SK-MEL-5 (cell line): ENCODE measurements at regions not wholly inside any gene's neighbourhood (a gene's known extent, or its start where the extent isn't known, plus 50 kb on each side); places are given as distances from the start of the nearest gene placed in this dataset.
"Not testable (repeated sequence)": the region's sequence is repeated elsewhere in the genome, so short reads cannot be mapped to it uniquely, and the experiment has no call there.

Experiments
- DNase-seq: peaks from one replicate; pipeline ENCODE4 v3.0.0-alpha.2; 2016; ENCODE audit warnings: low read depth, low spot score
- in situ Hi-C: cut with HindIII; loops from 2 replicates; pipeline ENCODE4 v1.10.0; 2016; ENCODE audit warnings: low sequenced_read_pairs, high pct_unique_total_duplicates, low pct_unique_long_range_greater_than_20kb

GRCh38 chr16:90220315-90220714 lies 143.2 kb upstream of the PRDM7 start:
- DNase-seq, in situ Hi-C loops: not testable (repeated sequence)

GRCh38 chr16:90175610-90176009 lies 98.5 kb upstream of the PRDM7 start:
- not testable (repeated sequence) for DNase-seq

GRCh38 chr16:90171626-90172025 lies 94.5 kb upstream of the PRDM7 start:
- DNase-seq, in situ Hi-C loops: not testable (repeated sequence)

More at GRCh38 chr16:90175610-90176009, 98.5 kb upstream of the PRDM7 start:
- in situ Hi-C loops: not testable (repeated sequence)

GRCh38 chr16:90169127-90169655 lies 92.1 kb upstream of the PRDM7 start:
- in situ Hi-C loops, DNase-seq: not testable (repeated sequence)

GRCh38 chr16:90168349-90169126 lies 91.4 kb upstream of the PRDM7 start:
- in situ Hi-C loops, DNase-seq: not testable (repeated sequence)

- in situ Hi-C loops, DNase-seq: not testable (repeated sequence)
Measured at GRCh38 chr16:90167734-90168133, 90.6 kb upstream of the PRDM7 start.

DNA sequence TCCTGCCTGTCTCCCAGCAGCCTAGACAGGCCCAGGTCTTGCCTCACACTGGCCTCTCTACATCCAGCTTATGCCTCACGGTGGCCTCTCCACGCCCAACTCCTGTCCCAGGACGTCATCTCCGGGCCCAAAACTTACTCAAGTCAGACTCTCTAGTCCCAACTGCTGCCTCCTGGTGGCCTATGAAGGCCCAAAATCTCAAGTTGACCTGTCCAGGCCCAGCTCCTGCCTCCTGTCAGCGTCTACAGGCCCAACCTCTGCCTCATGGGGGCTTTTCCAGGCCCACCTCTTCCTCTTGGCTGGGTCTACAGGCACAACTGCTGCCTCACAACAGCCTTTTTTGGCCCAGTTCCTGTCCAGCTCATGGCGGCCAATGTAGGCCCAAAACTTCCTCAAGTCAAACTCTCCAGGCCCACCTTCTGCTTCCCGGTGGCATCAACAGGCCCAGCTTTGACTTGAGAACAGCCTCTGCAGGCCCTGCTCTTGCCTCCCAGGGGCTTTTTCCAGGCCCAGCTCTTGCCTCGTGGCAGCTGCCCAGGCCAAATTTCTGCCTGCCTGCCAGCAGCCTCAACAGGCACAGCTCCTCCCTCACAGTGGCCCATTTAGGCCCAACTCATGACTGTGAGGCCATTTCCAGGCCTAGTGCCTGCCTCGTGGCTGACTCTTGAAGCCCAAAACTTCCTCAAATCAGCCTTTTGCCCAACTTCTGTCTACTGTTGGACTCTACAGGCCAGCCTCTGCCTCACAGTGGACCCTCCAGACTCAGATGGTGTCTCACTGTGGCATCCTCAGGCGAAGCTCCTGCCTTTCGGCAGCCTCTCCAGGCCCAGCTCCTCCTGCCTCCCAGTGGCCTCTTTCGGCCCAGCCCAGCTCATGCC lies 89.8 kb upstream of the PRDM7 start:
- peak; percentile 2 for DNase-seq
- in situ Hi-C loops: not testable (repeated sequence)

- DNase-seq, in situ Hi-C loops: not testable (repeated sequence)
Measured at GRCh38 chr16:90151027-90151426, 73.9 kb upstream of the PRDM7 start.
